Uterus (tissue), 3 donors: ENCODE measurements at regions not wholly inside any gene's neighbourhood (a gene's known extent, or its start where the extent isn't known, plus 50 kb on each side); places are given as distances from the start of the nearest gene placed in this dataset.

Source experiments
- DNase-seq, 2 donors: peaks; one replicate each; pipeline ENCODE4 v3.0.0-alpha.2; 2019 to 2020
- H3K27ac ChIP-seq, 2 donors: fragments of 200-600 bp; sonication (generic); 1 replicate in 1 of 2; 2 replicates in 1 of 2; pipeline ENCODE4 v1.5.1; 2016 to 2018
- H3K27me3 ChIP-seq, 2 donors: fragments of 200-600 bp; sonication (generic); one replicate each; pipeline ENCODE4 v1.5.1; 2018 to 2019; ENCODE audit warnings: control low read depth in 1 of 2
- H3K36me3 ChIP-seq, 2 donors: fragments of 200-600 bp; sonication (generic); one replicate each; pipeline ENCODE4 v1.5.1; 2019; ENCODE audit warnings: control low read depth in 1 of 2
- H3K4me1 ChIP-seq, 2 donors: fragments of 200-600 bp; sonication (generic); one replicate each; pipeline ENCODE4 v1.5.1; 2018 to 2019; ENCODE audit warnings: control low read depth in 1 of 2
- H3K4me3 ChIP-seq, 2 donors: fragments of 200-600 bp; sonication (generic); 1 replicate in 1 of 2; 2 replicates in 1 of 2; pipeline ENCODE4 v1.5.1; 2018 to 2019; ENCODE audit warnings: mild to moderate bottlenecking in 1 of 2
- H3K9me3 ChIP-seq, 2 donors: fragments of 200-600 bp; sonication (generic); one replicate each; pipeline ENCODE4 v1.5.1; 2019; ENCODE audit warnings: control low read depth in 1 of 2
- POLR2A ChIP-seq, 2 donors: fragments of 450-650 bp; IDR thresholded peaks; one replicate each; pipeline ENCODE4 v1.6.1; 2016; ENCODE audit warnings: antibody characterized with exemption in 2 of 2, mild to moderate bottlenecking in 1 of 2, moderate library complexity in 1 of 2
- intact Hi-C: fragments of 100-400 bp; cut with DNase I; formaldehyde crosslinking; loops from one replicate; pipeline ENCODE4 v1.15.1; 2023; ENCODE audit warnings: low total_unique reads
- TF ChIP-seq, protein P1 (sequence below), 4 experiments: fragments of 200-600 bp in 2 of 4; fragments of 450-650 bp in 2 of 4; sonication (generic) in 2 of 4; IDR thresholded peaks; one replicate each; pipeline ENCODE4 v1.5.1; 2016 to 2019; ENCODE audit warnings: antibody characterized with exemption in 4 of 4, mild to moderate bottlenecking in 2 of 4, moderate library complexity in 1 of 4
- donor health status: DM: yes; HTN: yes; CAD: no.

DNA sequence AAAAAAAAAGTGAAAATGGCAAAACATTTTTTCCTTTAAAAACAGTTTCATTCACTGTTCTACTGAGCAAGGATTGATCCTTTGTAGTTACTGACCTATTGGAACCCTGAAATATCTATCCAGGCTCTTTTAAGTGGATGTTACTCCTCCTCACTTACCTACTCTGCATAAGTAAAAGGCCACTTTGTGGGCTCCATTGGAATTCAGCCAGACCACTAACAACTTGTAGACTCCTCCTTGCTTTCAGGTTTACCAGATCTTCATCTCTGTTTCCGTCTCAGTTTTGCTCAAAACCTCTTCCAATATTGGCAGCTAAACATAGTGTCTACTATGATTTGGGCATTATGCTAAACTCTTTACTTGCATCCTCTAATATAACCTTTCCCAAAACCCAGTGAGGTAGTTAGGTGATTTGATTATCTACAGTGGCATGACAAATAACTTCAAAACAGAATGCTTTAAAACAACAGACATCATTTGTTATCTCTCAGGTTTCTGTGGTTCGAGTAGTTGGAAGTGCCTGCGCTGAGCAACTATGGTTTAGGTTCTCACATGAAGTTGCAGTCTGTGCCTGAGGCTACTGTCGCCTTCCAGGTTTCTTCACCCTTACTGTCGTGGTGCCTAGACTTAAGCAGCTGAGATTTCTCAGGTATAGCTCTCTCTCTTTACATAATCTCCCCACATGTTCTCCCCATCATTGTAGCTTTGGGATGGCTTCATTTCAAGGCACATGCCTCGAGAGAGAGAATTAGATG is 698.2 kb downstream of the REEP3 start:
- Histone ChIP-seq H3K4me1 (no peaks in the 10 kb centered on the region), H3K9me3 (no peaks in the 10 kb centered on the region), H3K4me3 (no peak overlapping the region), H3K27me3 (no peaks in the 10 kb centered on the region), H3K27ac (no peak overlapping the region), H3K36me3 (no peaks in the 10 kb centered on the region)
- no peak for DNase-seq
- intact Hi-C loops = no loop called here
- no peak for TF ChIP-seq POLR2A (IDR thresholded peaks at IDR 0.05)
- TF ChIP-seq, protein P1, sequence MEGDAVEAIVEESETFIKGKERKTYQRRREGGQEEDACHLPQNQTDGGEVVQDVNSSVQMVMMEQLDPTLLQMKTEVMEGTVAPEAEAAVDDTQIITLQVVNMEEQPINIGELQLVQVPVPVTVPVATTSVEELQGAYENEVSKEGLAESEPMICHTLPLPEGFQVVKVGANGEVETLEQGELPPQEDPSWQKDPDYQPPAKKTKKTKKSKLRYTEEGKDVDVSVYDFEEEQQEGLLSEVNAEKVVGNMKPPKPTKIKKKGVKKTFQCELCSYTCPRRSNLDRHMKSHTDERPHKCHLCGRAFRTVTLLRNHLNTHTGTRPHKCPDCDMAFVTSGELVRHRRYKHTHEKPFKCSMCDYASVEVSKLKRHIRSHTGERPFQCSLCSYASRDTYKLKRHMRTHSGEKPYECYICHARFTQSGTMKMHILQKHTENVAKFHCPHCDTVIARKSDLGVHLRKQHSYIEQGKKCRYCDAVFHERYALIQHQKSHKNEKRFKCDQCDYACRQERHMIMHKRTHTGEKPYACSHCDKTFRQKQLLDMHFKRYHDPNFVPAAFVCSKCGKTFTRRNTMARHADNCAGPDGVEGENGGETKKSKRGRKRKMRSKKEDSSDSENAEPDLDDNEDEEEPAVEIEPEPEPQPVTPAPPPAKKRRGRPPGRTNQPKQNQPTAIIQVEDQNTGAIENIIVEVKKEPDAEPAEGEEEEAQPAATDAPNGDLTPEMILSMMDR (IDR thresholded peaks at IDR 0.05) = no peak

DNA sequence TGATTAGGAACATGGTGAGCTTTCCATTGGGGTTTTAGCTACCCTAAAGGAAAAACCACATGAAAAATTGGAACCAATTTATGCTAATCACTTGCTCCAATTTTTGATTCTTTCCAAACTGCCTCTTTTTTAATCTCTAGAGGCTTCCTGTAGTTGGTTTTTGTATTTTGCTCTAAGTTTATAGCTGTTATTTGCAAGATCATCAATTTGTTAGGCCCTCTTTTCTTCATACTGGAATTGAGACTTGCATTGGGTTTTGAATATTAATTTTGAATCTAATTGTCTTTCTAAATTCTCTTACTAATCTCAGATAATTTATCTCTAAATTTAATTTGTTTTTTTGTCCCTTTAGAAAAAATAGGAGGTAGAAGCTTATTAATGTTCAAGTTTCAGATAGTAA is 713.3 kb downstream of the REEP3 start:
- Histone ChIP-seq H3K4me3 (no peak overlapping the region), H3K27me3 (no peaks in the 10 kb centered on the region), H3K9me3 (no peaks in the 10 kb centered on the region), H3K36me3 (no peaks in the 10 kb centered on the region), H3K4me1 (no peaks in the 10 kb centered on the region), H3K27ac (no peak overlapping the region)
- no peak for DNase-seq
- TF ChIP-seq POLR2A (IDR thresholded peaks at IDR 0.05) = no peak
- TF ChIP-seq, protein P1 (IDR thresholded peaks at IDR 0.05) = no peak
- intact Hi-C loops = no loop called here

DNA sequence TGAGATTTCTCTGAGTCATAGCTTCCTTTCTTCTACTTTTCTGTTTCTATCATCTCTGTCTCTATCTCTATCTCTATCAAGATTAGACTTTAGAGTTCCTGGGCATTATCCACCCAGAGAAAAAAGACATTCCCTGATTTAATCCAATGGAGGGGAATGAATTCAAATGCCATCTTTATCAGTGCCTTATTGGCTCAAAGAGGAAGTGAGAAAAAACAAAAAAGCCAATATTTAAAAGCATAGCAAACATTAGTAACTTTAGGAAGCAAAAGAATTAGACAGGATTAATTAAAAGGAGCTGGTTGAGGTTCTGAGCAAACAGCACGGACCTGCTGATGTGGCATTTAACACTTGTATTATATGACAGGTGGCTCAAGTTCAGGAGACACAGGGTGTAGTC is 736.5 kb downstream of the REEP3 start:
- intact Hi-C loops = no loop called here
- DNase-seq = no peak
- Histone ChIP-seq H3K4me3 (no peak overlapping the region), H3K9me3 (no peaks in the 10 kb centered on the region), H3K36me3 (no peaks in the 10 kb centered on the region), H3K27me3 (no peaks in the 10 kb centered on the region), H3K27ac (no peak overlapping the region), H3K4me1 (no peaks in the 10 kb centered on the region)
- TF ChIP-seq, protein P1 (IDR thresholded peaks at IDR 0.05) = no peak
- TF ChIP-seq POLR2A (IDR thresholded peaks at IDR 0.05) = no peak

DNA sequence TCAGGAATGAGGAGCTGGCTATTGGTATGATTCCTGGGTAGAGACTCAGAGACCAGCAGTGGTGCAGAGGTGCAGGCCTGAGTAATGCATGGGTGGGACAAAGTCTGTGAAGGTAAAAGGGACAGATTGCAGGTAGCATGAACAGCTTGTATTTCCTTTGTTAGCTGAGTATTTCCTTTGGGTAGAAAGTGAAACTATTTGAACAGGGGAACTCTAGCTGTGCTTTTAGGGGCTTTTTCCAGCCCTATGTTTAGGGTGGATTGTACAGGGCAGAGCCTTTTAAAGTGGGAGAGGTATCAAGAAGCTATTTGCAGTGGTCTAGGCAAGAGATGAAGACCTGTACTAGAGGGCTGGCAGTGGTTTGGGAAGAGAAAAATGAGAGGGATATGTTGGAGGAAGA is 739.9 kb downstream of the REEP3 start:
- DNase-seq = no peak
- TF ChIP-seq POLR2A (IDR thresholded peaks at IDR 0.05) = no peak
- TF ChIP-seq, protein P1 (IDR thresholded peaks at IDR 0.05) = no peak
- no peaks in the 10 kb centered on the region for H3K27me3 ChIP-seq
- no peak overlapping the region for H3K27ac ChIP-seq
- H3K4me1 ChIP-seq = no peaks in the 10 kb centered on the region
- H3K4me3 ChIP-seq = no peak overlapping the region
- no peaks in the 10 kb centered on the region for H3K9me3 ChIP-seq
- intact Hi-C loops = no loop called here
- no peaks in the 10 kb centered on the region for H3K36me3 ChIP-seq

DNA sequence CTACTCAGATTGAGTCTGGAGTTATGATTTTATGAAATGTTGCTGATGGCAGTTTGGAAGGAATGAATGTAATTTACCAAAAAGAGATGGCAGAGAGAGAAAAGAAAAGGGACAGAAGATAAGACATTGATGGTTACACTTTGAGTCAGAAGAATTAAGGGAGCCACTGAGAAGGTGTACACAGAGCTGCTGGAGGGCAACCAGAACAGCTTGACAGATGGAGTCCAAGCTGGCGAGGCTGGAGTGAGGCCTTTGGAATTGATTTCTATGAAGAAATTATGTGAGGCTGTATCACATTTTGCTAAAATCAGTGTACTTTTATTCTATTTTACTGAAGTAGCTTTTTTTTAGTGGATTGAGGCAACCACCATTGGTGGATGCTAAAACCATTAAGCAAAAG is 740.5 kb downstream of the REEP3 start:
- no peak for DNase-seq
- TF ChIP-seq POLR2A (IDR thresholded peaks at IDR 0.05) = no peak
- TF ChIP-seq, protein P1 (IDR thresholded peaks at IDR 0.05) = no peak
- no peak overlapping the region for H3K27ac ChIP-seq
- H3K27me3 ChIP-seq = no peaks in the 10 kb centered on the region
- intact Hi-C loops = no loop called here
- no peaks in the 10 kb centered on the region for H3K9me3 ChIP-seq
- no peaks in the 10 kb centered on the region for H3K36me3 ChIP-seq
- H3K4me3 ChIP-seq = no peak overlapping the region
- H3K4me1 ChIP-seq = no peaks in the 10 kb centered on the region
